IMR-90 (cell line): ENCODE measurements at regions not wholly inside any gene's neighbourhood (a gene's known extent, or its start where the extent isn't known, plus 50 kb on each side); places are given as distances from the start of the nearest gene placed in this dataset.
"Not testable (repeated sequence)": the region's sequence is repeated elsewhere in the genome, so short reads cannot be mapped to it uniquely, and the experiment has no call there.

Experiments
- CEBPB ChIP-seq: IDR thresholded peaks from 2 replicates; pipeline ENCODE4 v1.6.1; 2012; ENCODE audit warnings: low read depth, low read length, improper control_type of control experiment
- MAFK ChIP-seq: IDR thresholded peaks from 2 replicates; pipeline ENCODE4 v1.6.1; 2012; ENCODE audit warnings: low read depth, low read length, improper control_type of control experiment
- MAZ ChIP-seq: IDR thresholded peaks from 2 replicates; pipeline ENCODE4 v1.6.1; 2012; ENCODE audit warnings: low read depth, mild to moderate bottlenecking, low read length, improper control_type of control experiment, moderate library complexity, borderline replicate concordance
- POLR2A ChIP-seq: IDR thresholded peaks from 2 replicates; pipeline ENCODE4 v1.6.1; 2012; ENCODE audit warnings: mild to moderate bottlenecking, low read depth, low read length
- RAD21 ChIP-seq: IDR thresholded peaks from 2 replicates; pipeline ENCODE4 v1.6.1; 2012; ENCODE audit warnings: low read length, improper control_type of control experiment
- SMC3 ChIP-seq: fragments of 150-350 bp; IDR thresholded peaks from 2 replicates; pipeline ENCODE4 v1.6.1; 2016; ENCODE audit warnings: low read depth, mild to moderate bottlenecking, antibody characterized with exemption, low read length, moderate library complexity
- TF ChIP-seq, protein P1 (sequence below): conservative IDR thresholded peaks from 2 replicates; pipeline ENCODE4 v1.5.1; 2012; ENCODE audit warnings: mild to moderate bottlenecking, low read depth, low read length, improper control_type of control experiment
- TF ChIP-seq, protein P2 (sequence below): fragments of 150-350 bp; IDR thresholded peaks from 2 replicates; pipeline ENCODE4 v1.6.1; 2017; ENCODE audit warnings: mild to moderate bottlenecking, antibody characterized with exemption, low read length, low read depth
- TF ChIP-seq, protein P3 (sequence below): fragments of 150-350 bp; IDR thresholded peaks from 2 replicates; pipeline ENCODE4 v1.6.1; 2016; ENCODE audit warnings: low read depth, mild to moderate bottlenecking, low read length, moderate library complexity, borderline replicate concordance

DNA sequence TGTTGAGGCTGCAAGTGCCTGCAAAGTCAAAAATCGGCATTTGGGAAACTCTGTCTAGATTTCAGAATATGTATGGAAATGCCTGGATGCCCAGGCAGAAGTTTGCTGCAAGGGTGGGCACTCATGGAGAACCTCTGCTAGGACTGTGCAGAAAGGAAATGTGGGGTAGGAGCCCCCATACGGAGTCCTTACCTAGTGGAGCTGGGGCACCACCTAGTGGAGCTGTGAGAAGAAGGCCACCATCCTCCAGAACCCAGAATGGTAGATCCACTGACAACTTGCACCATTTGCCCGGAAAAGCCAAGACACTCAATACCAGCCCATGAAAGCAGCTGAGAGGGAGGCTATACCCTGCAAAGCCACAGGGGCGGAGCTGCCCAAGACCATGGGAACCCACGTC lies 671.2 kb upstream of the ZWINT start:
- not testable (repeated sequence) for TF ChIP-seq RAD21, CEBPB, POLR2A, SMC3, MAFK, MAZ
- TF ChIP-seq, protein P1, sequence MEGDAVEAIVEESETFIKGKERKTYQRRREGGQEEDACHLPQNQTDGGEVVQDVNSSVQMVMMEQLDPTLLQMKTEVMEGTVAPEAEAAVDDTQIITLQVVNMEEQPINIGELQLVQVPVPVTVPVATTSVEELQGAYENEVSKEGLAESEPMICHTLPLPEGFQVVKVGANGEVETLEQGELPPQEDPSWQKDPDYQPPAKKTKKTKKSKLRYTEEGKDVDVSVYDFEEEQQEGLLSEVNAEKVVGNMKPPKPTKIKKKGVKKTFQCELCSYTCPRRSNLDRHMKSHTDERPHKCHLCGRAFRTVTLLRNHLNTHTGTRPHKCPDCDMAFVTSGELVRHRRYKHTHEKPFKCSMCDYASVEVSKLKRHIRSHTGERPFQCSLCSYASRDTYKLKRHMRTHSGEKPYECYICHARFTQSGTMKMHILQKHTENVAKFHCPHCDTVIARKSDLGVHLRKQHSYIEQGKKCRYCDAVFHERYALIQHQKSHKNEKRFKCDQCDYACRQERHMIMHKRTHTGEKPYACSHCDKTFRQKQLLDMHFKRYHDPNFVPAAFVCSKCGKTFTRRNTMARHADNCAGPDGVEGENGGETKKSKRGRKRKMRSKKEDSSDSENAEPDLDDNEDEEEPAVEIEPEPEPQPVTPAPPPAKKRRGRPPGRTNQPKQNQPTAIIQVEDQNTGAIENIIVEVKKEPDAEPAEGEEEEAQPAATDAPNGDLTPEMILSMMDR = not testable (repeated sequence)
- TF ChIP-seq, protein P2, sequence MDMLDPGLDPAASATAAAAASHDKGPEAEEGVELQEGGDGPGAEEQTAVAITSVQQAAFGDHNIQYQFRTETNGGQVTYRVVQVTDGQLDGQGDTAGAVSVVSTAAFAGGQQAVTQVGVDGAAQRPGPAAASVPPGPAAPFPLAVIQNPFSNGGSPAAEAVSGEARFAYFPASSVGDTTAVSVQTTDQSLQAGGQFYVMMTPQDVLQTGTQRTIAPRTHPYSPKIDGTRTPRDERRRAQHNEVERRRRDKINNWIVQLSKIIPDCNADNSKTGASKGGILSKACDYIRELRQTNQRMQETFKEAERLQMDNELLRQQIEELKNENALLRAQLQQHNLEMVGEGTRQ = not testable (repeated sequence)
- TF ChIP-seq, protein P3, sequence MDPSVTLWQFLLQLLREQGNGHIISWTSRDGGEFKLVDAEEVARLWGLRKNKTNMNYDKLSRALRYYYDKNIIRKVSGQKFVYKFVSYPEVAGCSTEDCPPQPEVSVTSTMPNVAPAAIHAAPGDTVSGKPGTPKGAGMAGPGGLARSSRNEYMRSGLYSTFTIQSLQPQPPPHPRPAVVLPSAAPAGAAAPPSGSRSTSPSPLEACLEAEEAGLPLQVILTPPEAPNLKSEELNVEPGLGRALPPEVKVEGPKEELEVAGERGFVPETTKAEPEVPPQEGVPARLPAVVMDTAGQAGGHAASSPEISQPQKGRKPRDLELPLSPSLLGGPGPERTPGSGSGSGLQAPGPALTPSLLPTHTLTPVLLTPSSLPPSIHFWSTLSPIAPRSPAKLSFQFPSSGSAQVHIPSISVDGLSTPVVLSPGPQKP = not testable (repeated sequence)
